ENCODE measurements at regions not wholly inside any gene's neighbourhood (a gene's known extent, or its start where the extent isn't known, plus 50 kb on each side); places are given as distances from the start of the nearest gene placed in this dataset.

DNA sequence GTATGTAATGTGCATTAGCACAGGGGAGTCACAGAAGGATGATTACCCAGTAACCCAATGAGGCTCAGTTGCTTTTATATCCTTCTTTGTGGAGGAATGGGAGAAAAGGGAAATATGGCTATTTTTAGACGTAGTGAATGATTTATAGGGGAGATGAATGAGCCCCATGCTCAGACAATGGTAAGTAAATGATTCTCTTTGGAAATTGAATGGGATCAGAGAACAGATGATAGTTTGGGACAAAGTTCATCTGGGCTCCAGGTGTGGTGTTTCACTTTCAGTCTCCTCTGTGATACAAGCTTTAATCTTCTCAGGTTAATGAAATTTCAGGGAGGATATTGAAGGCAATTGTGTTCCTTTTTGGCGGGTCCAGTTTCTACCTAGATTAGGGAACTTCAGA is 63.0 kb upstream of the MPP7 start:
- ChIA-PET CTCF (interaction anchor here (0.6 to 1.2 kb wide), 2 partner anchors 115 to 173 kb away, joined by 4 to 5 read pairs; no protein-coding TSS in a partner anchor), POLR2A (no interaction called here)

DNA sequence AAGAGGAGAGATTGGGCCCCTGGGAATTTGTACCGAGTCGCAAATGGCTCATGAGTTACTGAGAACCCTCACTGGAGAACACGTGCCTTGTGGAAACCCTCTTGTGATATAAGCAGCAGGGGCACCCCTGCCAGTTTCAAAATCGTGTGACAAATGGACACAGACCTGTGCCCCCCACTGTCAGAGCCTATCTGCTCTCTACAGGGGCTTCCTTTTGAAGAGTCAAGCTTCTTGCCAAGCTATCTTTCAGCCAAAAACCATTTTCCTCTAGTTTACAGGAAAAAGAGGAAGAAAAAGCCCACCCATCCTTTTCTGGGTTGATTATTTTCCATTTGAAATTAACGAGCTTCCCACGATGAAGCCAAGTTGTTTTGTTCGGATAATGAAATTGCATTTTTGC is 64.1 kb upstream of the MPP7 start:
- Histone ChIP-seq H3K4me3 (ENCODE audit: low read depth, low read length) (no peak overlapping the region), H3K27ac (ENCODE audit: low read depth, low read length) (no peak overlapping the region), H3K27me3 (ENCODE audit: control insufficient read depth, insufficient read depth, low read length) (peaks cover 14% of the 10 kb centered on the region), H3K9me3 (ENCODE audit: control insufficient read depth, insufficient read depth, low read length) (no peaks in the 10 kb centered on the region)
- CTCF ChIA-PET, result interaction anchor here (0.6 to 1.7 kb wide), 2 partner anchors 14 to 27 kb away, joined by 3 to 4 read pairs; no protein-coding TSS in a partner anchor
- TF ChIP-seq, protein P1, sequence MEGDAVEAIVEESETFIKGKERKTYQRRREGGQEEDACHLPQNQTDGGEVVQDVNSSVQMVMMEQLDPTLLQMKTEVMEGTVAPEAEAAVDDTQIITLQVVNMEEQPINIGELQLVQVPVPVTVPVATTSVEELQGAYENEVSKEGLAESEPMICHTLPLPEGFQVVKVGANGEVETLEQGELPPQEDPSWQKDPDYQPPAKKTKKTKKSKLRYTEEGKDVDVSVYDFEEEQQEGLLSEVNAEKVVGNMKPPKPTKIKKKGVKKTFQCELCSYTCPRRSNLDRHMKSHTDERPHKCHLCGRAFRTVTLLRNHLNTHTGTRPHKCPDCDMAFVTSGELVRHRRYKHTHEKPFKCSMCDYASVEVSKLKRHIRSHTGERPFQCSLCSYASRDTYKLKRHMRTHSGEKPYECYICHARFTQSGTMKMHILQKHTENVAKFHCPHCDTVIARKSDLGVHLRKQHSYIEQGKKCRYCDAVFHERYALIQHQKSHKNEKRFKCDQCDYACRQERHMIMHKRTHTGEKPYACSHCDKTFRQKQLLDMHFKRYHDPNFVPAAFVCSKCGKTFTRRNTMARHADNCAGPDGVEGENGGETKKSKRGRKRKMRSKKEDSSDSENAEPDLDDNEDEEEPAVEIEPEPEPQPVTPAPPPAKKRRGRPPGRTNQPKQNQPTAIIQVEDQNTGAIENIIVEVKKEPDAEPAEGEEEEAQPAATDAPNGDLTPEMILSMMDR (IDR thresholded peaks at IDR 0.05; ENCODE audit: low read depth, low read length), result no peak
- no peak for DNase-seq (ENCODE audit: low read depth, low spot score)
- POLR2A ChIA-PET, result no interaction called here

More for the DNA sequence above, 63.0 kb upstream of the MPP7 start:
- Histone ChIP-seq H3K9me3 (ENCODE audit: control insufficient read depth, insufficient read depth, low read length) (no peaks in the 10 kb centered on the region), H3K27ac (ENCODE audit: low read depth, low read length) (no peak overlapping the region), H3K4me3 (ENCODE audit: low read depth, low read length) (no peak overlapping the region), H3K27me3 (ENCODE audit: control insufficient read depth, insufficient read depth, low read length) (peaks cover 11% of the 10 kb centered on the region)
- TF ChIP-seq, protein P1 (IDR thresholded peaks at IDR 0.05; ENCODE audit: low read depth, low read length), result no peak
- DNase-seq (ENCODE audit: low read depth, low spot score), result no peak

DNA sequence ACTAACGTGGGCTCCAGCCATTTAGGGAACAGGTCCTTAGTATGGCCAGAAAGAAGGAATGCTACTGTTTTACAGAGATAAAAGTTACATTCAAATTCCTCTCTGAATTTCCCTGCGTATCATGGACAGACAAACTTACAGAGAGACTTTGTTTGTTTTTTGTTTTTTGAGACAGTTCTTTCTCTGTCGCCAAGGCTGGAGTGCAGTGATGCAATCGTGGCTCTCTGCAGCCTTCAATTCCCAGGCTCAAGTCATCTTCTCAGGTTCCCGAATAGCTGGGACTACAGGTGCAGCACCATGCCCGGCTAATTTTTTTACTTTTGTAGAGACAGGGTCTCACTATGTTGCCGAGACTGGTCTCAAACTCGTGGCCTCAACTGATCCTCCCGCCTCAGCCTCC is 64.5 kb upstream of the MPP7 start:
- no peaks in the 10 kb centered on the region for H3K9me3 ChIP-seq (ENCODE audit: control insufficient read depth, insufficient read depth, low read length)
- no peak overlapping the region for H3K4me3 ChIP-seq (ENCODE audit: low read depth, low read length)
- no peak for DNase-seq (ENCODE audit: low read depth, low spot score)
- H3K27me3 ChIP-seq (ENCODE audit: control insufficient read depth, insufficient read depth, low read length), result peaks cover 14% of the 10 kb centered on the region
- POLR2A ChIA-PET, result no interaction called here
- CTCF ChIA-PET, result interaction anchor here (0.6 to 1.7 kb wide), 2 partner anchors 14 to 26 kb away, joined by 3 to 4 read pairs; no protein-coding TSS in a partner anchor
- TF ChIP-seq, protein P1 (IDR thresholded peaks at IDR 0.05; ENCODE audit: low read depth, low read length), result no peak
- no peak overlapping the region for H3K27ac ChIP-seq (ENCODE audit: low read depth, low read length)

DNA sequence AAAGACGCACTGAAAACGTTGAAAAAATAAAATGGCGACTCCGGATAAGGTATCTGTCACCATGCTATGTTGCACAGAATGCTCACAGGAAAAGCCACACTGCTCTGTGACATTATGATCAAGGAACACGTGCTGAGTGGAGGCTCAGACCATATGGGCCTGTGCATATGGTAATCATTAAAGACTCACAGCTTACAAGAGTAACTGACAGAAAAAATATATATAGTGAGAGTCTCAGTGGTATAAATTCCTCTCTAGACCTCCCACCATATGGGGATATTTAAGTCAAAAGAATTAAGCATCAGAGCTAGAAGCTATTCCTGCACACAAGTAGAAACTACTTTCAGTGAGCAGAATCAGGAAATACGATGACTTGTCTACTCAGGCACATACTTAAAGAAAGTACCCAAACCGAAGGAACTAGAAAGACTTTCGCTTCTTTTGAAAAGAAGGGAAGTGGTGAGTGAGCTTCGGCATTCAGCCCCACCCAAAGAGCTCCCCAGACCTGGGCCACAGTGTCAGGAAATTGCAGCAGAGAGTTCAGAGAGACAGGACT is 65.1 kb upstream of the MPP7 start:
- ChIA-PET CTCF (interaction anchor here (1.7 kb wide), 1 partner anchor 13 kb away, joined by 4 read pairs; no protein-coding TSS in a partner anchor), POLR2A (no interaction called here)

More for the DNA sequence above, 65.1 kb upstream of the MPP7 start:
- TF ChIP-seq, protein P1 (IDR thresholded peaks at IDR 0.05; ENCODE audit: low read depth, low read length), result no peak
- H3K27ac ChIP-seq (ENCODE audit: low read depth, low read length), result no peak overlapping the region
- no peak overlapping the region for H3K4me3 ChIP-seq (ENCODE audit: low read depth, low read length)
- no peak for DNase-seq (ENCODE audit: low read depth, low spot score)
- peaks cover 14% of the 10 kb centered on the region for H3K27me3 ChIP-seq (ENCODE audit: control insufficient read depth, insufficient read depth, low read length)
- no peaks in the 10 kb centered on the region for H3K9me3 ChIP-seq (ENCODE audit: control insufficient read depth, insufficient read depth, low read length)
